ENCODE measurements at regions not wholly inside any gene's neighbourhood (a gene's known extent, or its start where the extent isn't known, plus 50 kb on each side); places are given as distances from the start of the nearest gene placed in this dataset.

GRCh38 chr4:58411904-58412303 lies 1301.7 kb upstream of the IGFBP7 start:
- TF ChIP-seq CTCF (IDR thresholded peaks at IDR 0.05 in 8 of 11, conservative IDR thresholded peaks at IDR 0.05 in 3 of 11) (no peak), POLR2AphosphoS5 (IDR thresholded peaks at IDR 0.05) (no peak)

Measured in spleen (tissue), 7 donors.